HG02623 (cell line): ENCODE measurements at regions not wholly inside any gene's neighbourhood (a gene's known extent, or its start where the extent isn't known, plus 50 kb on each side); places are given as distances from the start of the nearest gene placed in this dataset.
"Not testable (repeated sequence)": the region's sequence is repeated elsewhere in the genome, so short reads cannot be mapped to it uniquely, and the experiment has no call there.

Experiments used
- ATAC-seq: cut with Tn5 transposase; IDR thresholded peaks from one replicate; pipeline ENCODE4 v1.9.1; 2021; ENCODE audit warnings: moderate library complexity; ENCODE audit not compliant: unreplicated experiment

- no peak for ATAC-seq
Measured at GRCh38 chr15:35693286-35693685, 147.3 kb upstream of the DPH6 start.

GRCh38 chr15:35693886-35694285, 147.9 kb upstream of the DPH6 start:
- no peak for ATAC-seq

GRCh38 chr15:35695003-35695402, 149.0 kb upstream of the DPH6 start:
- ATAC-seq = no peak

- no peak for ATAC-seq
Measured at GRCh38 chr15:35696767-35697231, 150.8 kb upstream of the DPH6 start.

GRCh38 chr15:35697549-35698299, 151.8 kb upstream of the DPH6 start:
- ATAC-seq = no peak

GRCh38 chr15:35698331-35698730, 152.4 kb upstream of the DPH6 start:
- ATAC-seq = no peak

GRCh38 chr15:35698966-35699575, 153.1 kb upstream of the DPH6 start:
- no peak for ATAC-seq

- ATAC-seq = not testable (repeated sequence)
Measured at GRCh38 chr15:35700091-35700593, 154.2 kb upstream of the DPH6 start.

GRCh38 chr15:35701402-35702046, 155.6 kb upstream of the DPH6 start:
- ATAC-seq = no peak

- ATAC-seq = no peak
Measured at GRCh38 chr15:35702946-35703495, 157.1 kb upstream of the DPH6 start.

GRCh38 chr15:35705030-35705883, 159.3 kb upstream of the DPH6 start:
- no peak for ATAC-seq

- no peak for ATAC-seq
Measured at GRCh38 chr15:35705884-35706585, 160.1 kb upstream of the DPH6 start.

- ATAC-seq = no peak
Measured at GRCh38 chr15:35712956-35713355, 167.0 kb upstream of the DPH6 start.

GRCh38 chr15:35713733-35714132, 167.8 kb upstream of the DPH6 start:
- no peak for ATAC-seq

- ATAC-seq = no peak
Measured at GRCh38 chr15:35717721-35718120, 171.8 kb upstream of the DPH6 start.

GRCh38 chr15:35720019-35720418, 174.1 kb upstream of the DPH6 start:
- ATAC-seq = no peak

- ATAC-seq = no peak
Measured at GRCh38 chr15:35720984-35721383, 175.0 kb upstream of the DPH6 start.

- no peak for ATAC-seq
Measured at GRCh38 chr15:35721751-35722150, 175.8 kb upstream of the DPH6 start.

- ATAC-seq = no peak
Measured at GRCh38 chr15:35722501-35722900, 176.5 kb upstream of the DPH6 start.
